ENCODE measurements at regions not wholly inside any gene's neighbourhood (a gene's known extent, or its start where the extent isn't known, plus 50 kb on each side); places are given as distances from the start of the nearest gene placed in this dataset.

DNA sequence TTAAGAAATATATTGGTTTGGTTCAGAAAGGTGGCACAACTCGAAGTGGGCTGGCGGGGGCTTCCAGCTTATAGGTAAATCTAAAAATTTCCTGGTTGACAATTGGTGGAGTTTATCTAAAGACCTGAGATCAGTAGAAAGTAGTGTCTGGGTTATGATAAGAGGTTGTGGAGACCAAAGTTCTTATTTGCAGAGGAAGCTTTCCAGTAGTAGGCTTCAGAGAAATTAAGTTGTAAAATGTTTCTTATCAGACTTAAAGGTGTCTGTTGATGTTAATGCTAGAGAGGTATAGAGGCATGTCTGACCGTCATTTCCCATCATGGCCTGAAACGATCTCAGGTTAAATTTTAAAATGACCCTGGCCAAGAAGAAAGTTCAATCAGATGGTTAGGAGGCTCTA, 565.2 kb upstream of the DPPA4 start:
- no peak for DNase-seq (ENCODE audit: low read depth in 2 of 2)

GRCh38 chr3:109903100-109903499, 565.8 kb upstream of the DPPA4 start:
- no peak for DNase-seq (ENCODE audit: low read depth in 2 of 2)

GRCh38 chr3:109910772-109911171, 573.4 kb upstream of the DPPA4 start:
- DNase-seq (ENCODE audit: low read depth in 2 of 2), result no peak

DNA sequence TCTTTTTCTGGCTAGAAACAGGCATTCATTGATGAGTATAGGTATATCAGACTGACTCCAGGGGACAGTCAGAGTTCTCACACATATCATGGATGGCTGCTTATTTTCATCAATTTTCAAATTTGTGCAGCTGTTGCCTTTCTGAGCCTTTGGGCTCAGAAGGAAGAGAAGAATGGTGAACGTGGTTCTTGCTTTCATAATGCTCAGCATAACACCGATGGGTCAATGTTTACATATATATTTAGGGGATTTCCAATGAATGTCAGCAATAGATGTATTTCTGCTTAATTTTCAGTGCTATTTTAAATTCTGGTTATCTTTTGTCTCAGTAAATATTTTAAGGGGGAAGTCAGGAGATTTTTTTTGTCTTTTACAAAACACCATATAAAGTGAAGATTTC, 581.4 kb upstream of the DPPA4 start:
- DNase-seq (ENCODE audit: low read depth in 2 of 2), result no peak

DNA sequence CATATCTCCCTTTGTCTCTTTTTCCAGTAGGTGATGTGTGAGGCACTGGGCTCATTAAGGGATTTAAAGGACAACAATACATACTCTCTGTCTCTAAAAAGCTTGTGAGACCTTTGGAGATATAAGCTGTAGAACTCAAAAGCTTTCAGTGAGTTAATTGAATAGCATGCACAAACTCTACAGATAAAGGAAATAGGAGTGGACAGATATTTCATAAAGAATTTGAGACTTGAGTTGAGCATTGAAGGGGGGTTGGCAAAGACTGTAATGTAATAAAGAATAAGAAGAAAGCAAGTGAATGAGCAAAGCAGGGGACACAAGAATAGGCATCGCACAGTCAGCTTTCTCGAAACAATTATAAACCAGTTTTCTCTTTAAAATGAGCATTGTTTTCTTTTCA, 583.4 kb upstream of the DPPA4 start:
- no peak for DNase-seq (ENCODE audit: low read depth in 2 of 2)

- no peak for DNase-seq (ENCODE audit: low read depth in 2 of 2)
These were observed 584.2 kb upstream of the DPPA4 start for GRCh38 chr3:109921509-109921908.

- DNase-seq (ENCODE audit: low read depth in 2 of 2), result no peak
These were observed 585.5 kb upstream of the DPPA4 start for GRCh38 chr3:109922856-109923255.

GRCh38 chr3:109923431-109923830, 586.1 kb upstream of the DPPA4 start:
- DNase-seq (ENCODE audit: low read depth in 2 of 2), result no peak

GRCh38 chr3:109924196-109924595, 586.9 kb upstream of the DPPA4 start:
- DNase-seq (ENCODE audit: low read depth in 2 of 2), result no peak

GRCh38 chr3:109926376-109926775, 589.0 kb upstream of the DPPA4 start:
- DNase-seq (ENCODE audit: low read depth in 2 of 2), result no peak

DNA sequence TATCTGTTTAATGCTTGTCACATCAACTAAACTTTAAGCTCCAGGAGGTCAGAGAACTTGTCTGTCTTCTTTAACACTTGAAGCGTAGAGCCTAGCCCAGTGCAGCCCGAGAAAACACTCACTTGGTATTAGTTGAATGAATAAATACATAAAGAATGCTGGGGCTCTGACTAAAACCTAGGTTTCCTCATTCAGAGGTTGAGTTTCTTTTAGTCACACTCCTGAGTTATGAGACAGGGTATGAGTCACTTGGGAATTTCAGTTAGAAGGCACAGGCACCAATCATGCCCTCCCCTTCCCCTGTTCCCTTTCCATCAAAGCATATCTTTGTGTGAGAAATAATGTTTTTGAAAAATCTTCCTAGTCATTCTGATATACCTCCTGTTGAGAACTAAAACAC, 589.8 kb upstream of the DPPA4 start:
- peak in 1 of 2 donors; percentile 2 for DNase-seq (ENCODE audit: low read depth in 2 of 2)

- DNase-seq (ENCODE audit: low read depth in 2 of 2), result no peak
These were observed 590.4 kb upstream of the DPPA4 start for GRCh38 chr3:109927726-109928125.

DNA sequence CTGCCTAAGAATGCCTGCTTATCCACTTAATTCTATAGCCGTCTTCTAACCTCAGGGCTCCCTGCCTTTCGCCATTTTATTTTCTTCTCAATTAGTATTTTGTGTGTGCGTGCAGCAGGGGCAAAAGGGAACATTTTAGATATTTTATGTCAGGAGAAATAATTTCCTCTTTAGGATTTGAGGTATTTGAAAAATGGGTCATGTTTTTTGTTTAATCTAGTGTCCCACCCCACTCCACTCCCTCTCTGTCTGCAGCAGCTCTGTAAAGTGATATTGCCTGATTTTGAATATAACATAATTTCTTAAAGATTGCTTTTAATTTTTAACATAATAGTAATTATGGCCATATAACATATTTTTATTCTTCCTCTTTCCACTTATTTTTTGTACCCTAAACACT, 593.2 kb upstream of the DPPA4 start:
- DNase-seq (ENCODE audit: low read depth in 2 of 2), result no peak

DNA sequence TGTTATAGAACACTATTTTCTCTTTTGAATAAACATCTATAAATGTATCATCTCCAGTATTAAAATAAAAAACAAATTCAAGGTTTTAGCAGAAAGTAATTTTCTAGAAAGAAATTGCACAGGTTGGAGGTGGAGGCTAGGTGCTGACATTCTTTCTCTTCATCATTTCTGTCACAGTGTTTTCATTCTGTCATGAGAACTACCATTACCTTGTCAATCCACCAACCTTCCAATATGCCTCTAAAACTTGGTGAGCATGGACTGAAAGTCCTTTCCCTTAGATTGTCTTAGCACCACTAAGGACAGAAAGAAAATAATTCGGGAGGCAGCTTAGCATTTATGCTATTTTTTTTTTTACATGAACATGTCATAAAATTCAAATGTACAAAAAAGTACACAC, 596.2 kb upstream of the DPPA4 start:
- no peak for DNase-seq (ENCODE audit: low read depth in 2 of 2)

DNA sequence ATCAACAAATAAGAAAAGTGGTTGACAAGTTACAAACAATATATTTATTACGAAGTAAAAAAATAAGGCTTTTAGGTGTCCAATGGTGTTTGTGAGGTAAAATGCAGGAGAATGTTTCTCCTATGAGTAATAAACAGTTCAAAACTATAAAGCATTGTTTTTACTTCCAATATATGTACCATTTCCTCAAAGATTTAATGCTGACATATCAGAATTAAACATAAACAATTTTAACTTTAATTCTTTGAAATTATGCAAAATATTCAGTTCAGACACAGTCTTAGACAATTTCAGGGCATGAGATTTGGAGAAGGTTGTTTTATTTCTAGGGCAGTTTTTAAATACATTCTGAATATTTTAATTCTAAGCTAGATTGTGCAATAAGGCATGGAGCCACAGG, 602.5 kb upstream of the DPPA4 start:
- no peak for DNase-seq (ENCODE audit: low read depth in 2 of 2)

GRCh38 chr3:109943181-109943580, 605.8 kb upstream of the DPPA4 start:
- no peak for DNase-seq (ENCODE audit: low read depth in 2 of 2)

DNA sequence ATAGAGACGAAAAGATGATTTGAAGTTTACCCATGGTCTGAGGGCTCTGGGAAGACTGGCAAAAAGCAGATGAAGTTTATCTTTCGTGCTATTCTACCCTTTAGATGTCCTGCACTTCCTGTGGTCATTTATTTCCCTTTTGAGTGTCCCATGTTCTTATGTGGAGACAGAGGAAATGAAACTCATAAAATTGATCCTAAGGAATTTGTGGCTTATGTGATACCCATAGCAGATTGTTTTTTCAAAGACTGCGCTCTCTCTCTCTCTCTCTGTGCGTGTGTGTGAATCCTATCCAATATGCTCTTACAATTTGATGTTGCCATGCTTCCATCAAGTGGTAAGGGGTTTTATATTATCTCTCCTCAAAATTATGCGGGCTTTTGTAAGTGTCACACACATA, 607.5 kb upstream of the DPPA4 start:
- no peak for DNase-seq (ENCODE audit: low read depth in 2 of 2)

DNA sequence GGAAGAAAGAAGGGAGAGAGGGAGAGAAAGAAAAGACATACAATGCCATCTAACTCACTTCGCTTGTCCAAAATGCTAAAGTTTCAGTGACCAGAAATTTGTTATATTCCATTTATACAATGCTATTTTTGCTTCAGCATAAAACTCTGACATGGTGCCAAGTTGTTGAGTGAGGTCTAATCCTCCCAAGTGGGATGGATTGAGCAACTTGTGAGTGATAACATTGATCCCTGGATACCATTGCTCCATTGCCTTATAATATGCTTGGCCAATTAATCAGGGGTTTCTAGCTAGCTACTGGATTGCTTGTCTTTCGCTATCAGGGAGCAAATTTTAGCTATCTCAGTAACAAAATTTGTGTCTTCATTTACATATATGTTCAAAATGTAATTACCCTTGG, 615.6 kb upstream of the DPPA4 start:
- DNase-seq (ENCODE audit: low read depth in 2 of 2), result no peak

GRCh38 chr3:109963831-109964230, 626.5 kb upstream of the DPPA4 start:
- no peak for DNase-seq (ENCODE audit: low read depth in 2 of 2)

- no peak for DNase-seq (ENCODE audit: low read depth in 2 of 2)
These were observed 636.4 kb upstream of the DPPA4 start for GRCh38 chr3:109973733-109974132.

DNA sequence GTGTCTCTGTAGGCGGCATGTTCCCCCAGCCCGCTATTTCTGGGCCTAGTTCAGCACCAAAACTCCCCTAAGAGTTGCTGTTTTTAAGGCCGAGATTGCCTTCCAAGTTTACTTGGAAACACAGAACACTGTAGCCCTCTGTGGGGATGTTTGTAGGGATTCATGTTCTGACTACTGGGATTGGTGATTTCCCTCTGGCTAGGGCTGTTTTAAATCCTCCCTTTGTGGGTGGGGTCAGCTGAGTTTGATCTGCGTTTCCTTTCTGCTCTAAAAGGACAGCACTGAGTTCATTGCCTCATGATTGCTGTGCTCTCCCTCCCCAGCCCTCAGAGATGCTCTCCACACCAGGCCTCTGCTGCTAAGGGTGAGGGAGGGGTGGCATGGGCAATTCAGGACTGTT, 640.6 kb upstream of the DPPA4 start:
- no peak for DNase-seq (ENCODE audit: low read depth in 2 of 2)

- DNase-seq (ENCODE audit: low read depth in 2 of 2), result no peak
These were observed 644.9 kb upstream of the DPPA4 start for GRCh38 chr3:109982201-109982600.

DNA sequence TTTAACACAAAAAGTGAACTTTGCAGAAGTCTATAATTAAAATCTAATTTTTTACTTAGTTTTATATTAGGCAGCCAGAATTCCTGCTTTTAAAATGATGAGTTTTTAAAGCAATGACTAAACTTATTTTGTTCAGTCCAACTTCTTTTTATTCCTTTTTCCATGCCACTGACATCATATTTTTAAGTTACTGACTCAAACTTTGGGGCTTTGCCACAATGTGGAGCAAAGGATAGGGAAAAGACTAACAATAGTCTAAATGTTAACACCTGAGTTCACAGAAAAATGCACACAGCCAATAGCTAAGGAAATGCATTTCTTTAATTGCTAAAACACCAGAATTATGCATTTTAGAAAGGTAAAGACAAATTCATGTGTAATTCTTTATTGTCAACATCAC, 647.6 kb upstream of the DPPA4 start:
- DNase-seq (ENCODE audit: low read depth in 2 of 2), result no peak

GRCh38 chr3:109985943-109986555, 648.7 kb upstream of the DPPA4 start:
- DNase-seq (ENCODE audit: low read depth in 2 of 2), result no peak

GRCh38 chr3:109994853-109995252, 657.5 kb upstream of the DPPA4 start:
- no peak for DNase-seq (ENCODE audit: low read depth in 2 of 2)

Measured in stimulated activated CD4-positive, alpha-beta T cell treated with anti-CD3 and anti-CD28 coated beads, Interleukin-15, amount 100 ng/mL, for 48 hours (primary cell).